IMR-90 (cell line): ENCODE measurements at regions not wholly inside any gene's neighbourhood (a gene's known extent, or its start where the extent isn't known, plus 50 kb on each side); places are given as distances from the start of the nearest gene placed in this dataset.

Experiments used
- ATAC-seq: fragments of 200-7000 bp; cut with Tn5 transposase; 2 replicates; pipeline ENCODE4 v1.9.1; 2020; ENCODE audit warnings: low read depth, mild to moderate bottlenecking, moderate library complexity
- BruUV-seq: library from RNA; stranded (reverse); fragments of 400-500 nt; replicated peaks from 2 replicates; lab custom pipeline; 2021; lab: Mats Ljungman, UMichigan
- CTCF ChIA-PET: fragments of 300-600 bp; formaldehyde crosslinking; extraction: SDS; loops from one replicate; lab custom pipeline; 2021; ENCODE audit warnings: antibody characterized with exemption; lab: Yijun Ruan, JAX
- POLR2A ChIA-PET: fragments of 300-600 bp; sonication (Branson Sonifier 250); formaldehyde crosslinking; loops from one replicate; lab custom pipeline; 2022; ENCODE audit warnings: antibody characterized with exemption; ENCODE audit not compliant: unreplicated experiment; lab: Charles Lee
- DNase-seq: peaks from one replicate; pipeline ENCODE4 v3.0.0; 2013
- H2AFZ ChIP-seq: replicated peaks from 2 replicates; pipeline ENCODE3; 2013; ENCODE audit warnings: low read length, mild to moderate bottlenecking; ENCODE audit not compliant: poor library complexity
- H2AK5ac ChIP-seq: 2 replicates; pipeline ENCODE4 v1.6.1; 2013; ENCODE audit warnings: low read depth, low read length, inconsistent platforms
- H2AK9ac ChIP-seq: replicated peaks from 2 replicates; pipeline ENCODE3; 2013; ENCODE audit warnings: mild to moderate bottlenecking, low read depth, low read length, moderate library complexity; ENCODE audit not compliant: poor library complexity
- H2BK120ac ChIP-seq: 2 replicates; pipeline ENCODE4 v1.6.1; 2013; ENCODE audit warnings: low read depth, low read length, inconsistent platforms
- H2BK15ac ChIP-seq: 3 replicates; pipeline ENCODE4 v1.6.1; 2013; ENCODE audit warnings: low read depth, low read length, inconsistent platforms
- H2BK20ac ChIP-seq: 2 replicates; pipeline ENCODE4 v1.6.1; 2013; ENCODE audit warnings: low read depth, mild to moderate bottlenecking, inconsistent platforms, low read length, moderate library complexity
- H2BK5ac ChIP-seq: 2 replicates; pipeline ENCODE4 v1.6.1; 2013; ENCODE audit warnings: mild to moderate bottlenecking, low read depth, low read length, inconsistent platforms; ENCODE audit not compliant: poor library complexity, severe bottlenecking
- H3K14ac ChIP-seq: replicated peaks from 2 replicates; pipeline ENCODE4 v1.6.1; 2013; ENCODE audit warnings: low read depth, low read length, inconsistent platforms
- H3K18ac ChIP-seq: 2 replicates; pipeline ENCODE4 v1.6.1; 2013; ENCODE audit warnings: low read depth, low read length, control low read depth
- H3K23ac ChIP-seq: 2 replicates; pipeline ENCODE4 v1.6.1; 2013; ENCODE audit warnings: low read depth, low read length, inconsistent platforms
- H3K27ac ChIP-seq: 2 replicates; pipeline ENCODE4 v1.5.1; 2013; ENCODE audit warnings: mild to moderate bottlenecking, control low read depth, low read length; ENCODE audit not compliant: insufficient read depth
- H3K27me3 ChIP-seq: 2 replicates; pipeline ENCODE4 v1.6.1; 2013; ENCODE audit warnings: low read length; ENCODE audit not compliant: control insufficient read depth, insufficient read depth
- H3K36me3 ChIP-seq: 2 replicates; pipeline ENCODE4 v1.6.1; 2013; ENCODE audit warnings: low read length, mixed read lengths; ENCODE audit not compliant: control insufficient read depth, insufficient read depth
- H3K4ac ChIP-seq: 2 replicates; pipeline ENCODE4 v1.6.1; 2013; ENCODE audit warnings: low read depth, low read length, inconsistent platforms
- H3K4me1 ChIP-seq: 2 replicates; pipeline ENCODE4 v1.6.1; 2013; ENCODE audit warnings: low read length, mixed read lengths; ENCODE audit not compliant: control insufficient read depth, insufficient read depth
- H3K4me2 ChIP-seq: 2 replicates; pipeline ENCODE4 v1.6.1; 2013; ENCODE audit warnings: low read depth, mild to moderate bottlenecking, control low read depth, low read length, moderate library complexity
- H3K4me3 ChIP-seq: 2 replicates; pipeline ENCODE4 v1.5.1; 2013; ENCODE audit warnings: low read depth, mild to moderate bottlenecking, control low read depth, low read length, moderate library complexity; ENCODE audit not compliant: insufficient read depth
- H3K56ac ChIP-seq: 2 replicates; pipeline ENCODE4 v1.6.1; 2013; ENCODE audit warnings: low read length, inconsistent platforms; ENCODE audit not compliant: insufficient read depth; ENCODE audit errors: extremely low read depth
- H3K79me1 ChIP-seq, 2 experiments: 2 replicates each; pipeline ENCODE4 v1.6.1; 2013; ENCODE audit warnings: low read length in 2 of 2, inconsistent platforms in 1 of 2, low read depth in 1 of 2
- H3K9ac ChIP-seq: 2 replicates; pipeline ENCODE4 v1.6.1; 2013; ENCODE audit warnings: low read depth, low read length, control low read depth
- H3K9me1 ChIP-seq: 2 replicates; pipeline ENCODE4 v1.6.1; 2013; ENCODE audit warnings: low read length, inconsistent platforms; ENCODE audit not compliant: insufficient read depth
- H3K9me3 ChIP-seq: 2 replicates; pipeline ENCODE4 v1.6.1; 2013; ENCODE audit warnings: low read length; ENCODE audit not compliant: control insufficient read depth, insufficient read depth
- H4K20me1 ChIP-seq: 2 replicates; pipeline ENCODE4 v1.6.1; 2013; ENCODE audit warnings: low read length, inconsistent platforms; ENCODE audit not compliant: insufficient read depth
- H4K5ac ChIP-seq: 2 replicates; pipeline ENCODE4 v1.6.1; 2013; ENCODE audit warnings: mild to moderate bottlenecking, low read depth, low read length, control low read depth
- H4K8ac ChIP-seq, 2 experiments: 2 replicates each; pipeline ENCODE4 v1.6.1; 2013; ENCODE audit warnings: low read depth in 2 of 2, low read length in 2 of 2, control low read depth in 1 of 2, inconsistent platforms in 1 of 2
- H4K91ac ChIP-seq: 2 replicates; pipeline ENCODE4 v1.6.1; 2013; ENCODE audit warnings: low read depth, low read length, inconsistent platforms; ENCODE audit not compliant: insufficient read depth
- BHLHE40 ChIP-seq: fragments of 150-350 bp; IDR thresholded peaks from 2 replicates; pipeline ENCODE4 v1.6.1; 2016; ENCODE audit warnings: mild to moderate bottlenecking, low read depth, low read length
- CEBPB ChIP-seq: IDR thresholded peaks from 2 replicates; pipeline ENCODE4 v1.6.1; 2012; ENCODE audit warnings: low read depth, low read length, improper control_type of control experiment
- CHD1 ChIP-seq: IDR thresholded peaks from 2 replicates; pipeline ENCODE4 v1.6.1; 2012; ENCODE audit warnings: low read depth, low read length, improper control_type of control experiment
- FOS ChIP-seq: fragments of 150-350 bp; IDR thresholded peaks from 2 replicates; pipeline ENCODE4 v1.6.1; 2016; ENCODE audit warnings: low read depth, low read length
- MAFK ChIP-seq: IDR thresholded peaks from 2 replicates; pipeline ENCODE4 v1.6.1; 2012; ENCODE audit warnings: low read depth, low read length, improper control_type of control experiment
- MAZ ChIP-seq: IDR thresholded peaks from 2 replicates; pipeline ENCODE4 v1.6.1; 2012; ENCODE audit warnings: low read depth, mild to moderate bottlenecking, low read length, improper control_type of control experiment, moderate library complexity, borderline replicate concordance
- MXI1 ChIP-seq: IDR thresholded peaks from 2 replicates; pipeline ENCODE4 v1.6.1; 2012; ENCODE audit warnings: low read depth, mild to moderate bottlenecking, low read length, moderate library complexity, borderline replicate concordance
- NFE2L2 ChIP-seq: fragments of 150-350 bp; IDR thresholded peaks from 2 replicates; pipeline ENCODE4 v1.6.1; 2016; ENCODE audit warnings: low read depth, mild to moderate bottlenecking, low read length
- POLR2A ChIP-seq: IDR thresholded peaks from 2 replicates; pipeline ENCODE4 v1.6.1; 2012; ENCODE audit warnings: mild to moderate bottlenecking, low read depth, low read length
- RAD21 ChIP-seq: IDR thresholded peaks from 2 replicates; pipeline ENCODE4 v1.6.1; 2012; ENCODE audit warnings: low read length, improper control_type of control experiment
- RCOR1 ChIP-seq: IDR thresholded peaks from 2 replicates; pipeline ENCODE4 v1.6.1; 2012; ENCODE audit warnings: mild to moderate bottlenecking, low read length, improper control_type of control experiment; ENCODE audit not compliant: insufficient replicate concordance
- RFX5 ChIP-seq: IDR thresholded peaks from 2 replicates; pipeline ENCODE4 v1.8.0; 2012; ENCODE audit warnings: low read depth, mild to moderate bottlenecking, low read length, moderate library complexity
- SMC3 ChIP-seq: fragments of 150-350 bp; IDR thresholded peaks from 2 replicates; pipeline ENCODE4 v1.6.1; 2016; ENCODE audit warnings: low read depth, mild to moderate bottlenecking, antibody characterized with exemption, low read length, moderate library complexity
- dilution Hi-C: fragments of 300-500 bp; cut with HindIII; formaldehyde crosslinking; loops from one replicate; pipeline ENCODE4 v1.14.3; 2018; ENCODE audit warnings: low sequenced_read_pairs; ENCODE audit not compliant: unreplicated experiment
- in situ Hi-C: fragments of 300-500 bp; cut with MboI; formaldehyde crosslinking; loops from 3 replicates; pipeline ENCODE4 v1.14.3; 2019; ENCODE audit warnings: low sequenced_read_pairs, inconsistent platforms, mixed read lengths
- intact Hi-C: fragments of 100-400 bp; cut with micrococcal nuclease; formaldehyde crosslinking; loops from 2 replicates; pipeline ENCODE4 v1.10.0; 2022
- TF ChIP-seq, protein P1 (sequence below): conservative IDR thresholded peaks from 2 replicates; pipeline ENCODE4 v1.5.1; 2012; ENCODE audit warnings: mild to moderate bottlenecking, low read depth, low read length, improper control_type of control experiment
- TF ChIP-seq, protein P2 (sequence below): fragments of 150-350 bp; IDR thresholded peaks from 2 replicates; pipeline ENCODE4 v1.6.1; 2016; ENCODE audit warnings: low read depth, mild to moderate bottlenecking, low read length, moderate library complexity, borderline replicate concordance
- TF ChIP-seq, protein P3 (sequence below): fragments of 150-350 bp; IDR thresholded peaks from 2 replicates; pipeline ENCODE4 v1.6.1; 2017; ENCODE audit warnings: mild to moderate bottlenecking, antibody characterized with exemption, low read length, low read depth

DNA sequence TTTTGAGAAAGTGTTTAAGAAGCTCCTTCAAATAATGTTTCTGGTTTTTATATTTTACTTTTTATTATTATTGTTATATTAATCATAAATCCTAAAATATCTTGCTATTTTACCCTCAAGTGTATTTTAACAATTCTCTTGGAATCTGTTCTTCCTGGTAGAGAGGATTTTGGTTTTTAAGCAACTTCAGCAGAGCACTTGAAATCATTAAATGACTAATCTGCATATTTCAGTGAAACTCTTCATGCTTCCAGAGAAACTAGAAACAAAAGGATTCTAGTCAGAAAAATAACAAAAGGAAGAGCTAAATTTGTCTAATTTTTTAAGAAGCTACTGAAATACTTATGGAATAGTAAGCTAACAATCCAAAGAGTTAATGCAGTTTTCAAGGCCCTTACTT lies 1057.3 kb downstream of the TLE1 start:
- H3K56ac ChIP-seq = no peak overlapping the region
- no TSS peak for BruUV-seq
- H3K79me1 ChIP-seq = no peaks in the 10 kb centered on the region
- ATAC-seq (no peak), DNase-seq (peak; percentile 16)
- no peak overlapping the region for H3K4me3 ChIP-seq
- no peak overlapping the region for H2AK5ac ChIP-seq
- no peak overlapping the region for H2BK120ac ChIP-seq
- dilution Hi-C loops = no loop called here
- H4K91ac ChIP-seq = no peak overlapping the region
- no peak overlapping the region for H3K4me2 ChIP-seq
- no peaks in the 10 kb centered on the region for H3K9me3 ChIP-seq
- no peak overlapping the region for H4K5ac ChIP-seq
- no peak overlapping the region for H2BK5ac ChIP-seq
- no peak overlapping the region for H2AK9ac ChIP-seq
- H3K27me3 ChIP-seq = no peaks in the 10 kb centered on the region
- H3K4ac ChIP-seq = no peak overlapping the region
- no peaks in the 10 kb centered on the region for H3K4me1 ChIP-seq
- ChIA-PET CTCF (no interaction called here), POLR2A (interaction anchor here (0.5 kb wide), 1 partner anchor 30 kb away, joined by 3 read pairs; no protein-coding TSS in a partner anchor)
- no peaks in the 10 kb centered on the region for H3K9me1 ChIP-seq
- H3K14ac ChIP-seq = no peak overlapping the region
- TF ChIP-seq BHLHE40 = no peak
- no peak for TF ChIP-seq CEBPB
- no peak for TF ChIP-seq RAD21
- no peak for TF ChIP-seq MAZ
- TF ChIP-seq MAFK = no peak
- TF ChIP-seq NFE2L2 = no peak
- TF ChIP-seq, protein P1, sequence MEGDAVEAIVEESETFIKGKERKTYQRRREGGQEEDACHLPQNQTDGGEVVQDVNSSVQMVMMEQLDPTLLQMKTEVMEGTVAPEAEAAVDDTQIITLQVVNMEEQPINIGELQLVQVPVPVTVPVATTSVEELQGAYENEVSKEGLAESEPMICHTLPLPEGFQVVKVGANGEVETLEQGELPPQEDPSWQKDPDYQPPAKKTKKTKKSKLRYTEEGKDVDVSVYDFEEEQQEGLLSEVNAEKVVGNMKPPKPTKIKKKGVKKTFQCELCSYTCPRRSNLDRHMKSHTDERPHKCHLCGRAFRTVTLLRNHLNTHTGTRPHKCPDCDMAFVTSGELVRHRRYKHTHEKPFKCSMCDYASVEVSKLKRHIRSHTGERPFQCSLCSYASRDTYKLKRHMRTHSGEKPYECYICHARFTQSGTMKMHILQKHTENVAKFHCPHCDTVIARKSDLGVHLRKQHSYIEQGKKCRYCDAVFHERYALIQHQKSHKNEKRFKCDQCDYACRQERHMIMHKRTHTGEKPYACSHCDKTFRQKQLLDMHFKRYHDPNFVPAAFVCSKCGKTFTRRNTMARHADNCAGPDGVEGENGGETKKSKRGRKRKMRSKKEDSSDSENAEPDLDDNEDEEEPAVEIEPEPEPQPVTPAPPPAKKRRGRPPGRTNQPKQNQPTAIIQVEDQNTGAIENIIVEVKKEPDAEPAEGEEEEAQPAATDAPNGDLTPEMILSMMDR = no peak
- no peak for TF ChIP-seq SMC3
- TF ChIP-seq CHD1 = no peak
- TF ChIP-seq FOS = no peak
- TF ChIP-seq, protein P2, sequence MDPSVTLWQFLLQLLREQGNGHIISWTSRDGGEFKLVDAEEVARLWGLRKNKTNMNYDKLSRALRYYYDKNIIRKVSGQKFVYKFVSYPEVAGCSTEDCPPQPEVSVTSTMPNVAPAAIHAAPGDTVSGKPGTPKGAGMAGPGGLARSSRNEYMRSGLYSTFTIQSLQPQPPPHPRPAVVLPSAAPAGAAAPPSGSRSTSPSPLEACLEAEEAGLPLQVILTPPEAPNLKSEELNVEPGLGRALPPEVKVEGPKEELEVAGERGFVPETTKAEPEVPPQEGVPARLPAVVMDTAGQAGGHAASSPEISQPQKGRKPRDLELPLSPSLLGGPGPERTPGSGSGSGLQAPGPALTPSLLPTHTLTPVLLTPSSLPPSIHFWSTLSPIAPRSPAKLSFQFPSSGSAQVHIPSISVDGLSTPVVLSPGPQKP = no peak
- TF ChIP-seq RFX5 = no peak
- TF ChIP-seq POLR2A = no peak
- no peak for TF ChIP-seq RCOR1
- TF ChIP-seq MXI1 = no peak
- TF ChIP-seq, protein P3, sequence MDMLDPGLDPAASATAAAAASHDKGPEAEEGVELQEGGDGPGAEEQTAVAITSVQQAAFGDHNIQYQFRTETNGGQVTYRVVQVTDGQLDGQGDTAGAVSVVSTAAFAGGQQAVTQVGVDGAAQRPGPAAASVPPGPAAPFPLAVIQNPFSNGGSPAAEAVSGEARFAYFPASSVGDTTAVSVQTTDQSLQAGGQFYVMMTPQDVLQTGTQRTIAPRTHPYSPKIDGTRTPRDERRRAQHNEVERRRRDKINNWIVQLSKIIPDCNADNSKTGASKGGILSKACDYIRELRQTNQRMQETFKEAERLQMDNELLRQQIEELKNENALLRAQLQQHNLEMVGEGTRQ = no peak
- no peak overlapping the region for H3K9ac ChIP-seq
- no peak overlapping the region for H4K8ac ChIP-seq
- no peak overlapping the region for H3K23ac ChIP-seq
- intact Hi-C loops = no loop called here
- in situ Hi-C loops = no loop called here
- no peak overlapping the region for H2AFZ ChIP-seq
- H3K18ac ChIP-seq = no peak overlapping the region
- H3K27ac ChIP-seq = no peak overlapping the region
- H4K20me1 ChIP-seq = no peaks in the 10 kb centered on the region
- H2BK15ac ChIP-seq = no peak overlapping the region
- H3K36me3 ChIP-seq = no peaks in the 10 kb centered on the region
- no peak overlapping the region for H2BK20ac ChIP-seq
